HG03175 (cell line): ENCODE measurements at regions not wholly inside any gene's neighbourhood (a gene's known extent, or its start where the extent isn't known, plus 50 kb on each side); places are given as distances from the start of the nearest gene placed in this dataset.

ENCODE experiments used
- ATAC-seq: cut with Tn5 transposase; IDR thresholded peaks from one replicate; pipeline ENCODE4 v1.9.1; 2021; ENCODE audit warnings: mild to moderate bottlenecking, moderate library complexity; ENCODE audit not compliant: unreplicated experiment

GRCh38 chr6:16976385-16977183 lies 125.3 kb upstream of the STMND1 start:
- ATAC-seq, result no peak

GRCh38 chr6:16974704-16975359 lies 127.0 kb upstream of the STMND1 start:
- ATAC-seq, result no peak

GRCh38 chr6:16974387-16974673 lies 127.5 kb upstream of the STMND1 start:
- no peak for ATAC-seq

- ATAC-seq, result no peak
Observed at GRCh38 chr6:16973545-16974386, 128.1 kb upstream of the STMND1 start.

GRCh38 chr6:16973051-16973450 lies 128.8 kb upstream of the STMND1 start:
- no peak for ATAC-seq

- ATAC-seq, result no peak
Observed at GRCh38 chr6:16972535-16972934, 129.3 kb upstream of the STMND1 start.

- ATAC-seq, result no peak
Observed at GRCh38 chr6:16969699-16970655, 131.9 kb upstream of the STMND1 start.

- no peak for ATAC-seq
Observed at GRCh38 chr6:16968101-16968500, 133.7 kb upstream of the STMND1 start.

- no peak for ATAC-seq
Observed at GRCh38 chr6:16967470-16967817, 134.4 kb upstream of the STMND1 start.

- no peak for ATAC-seq
Observed at GRCh38 chr6:16966791-16967469, 134.9 kb upstream of the STMND1 start.

- ATAC-seq, result no peak
Observed at GRCh38 chr6:16965689-16966088, 136.2 kb upstream of the STMND1 start.

GRCh38 chr6:16964553-16965499 lies 137.0 kb upstream of the STMND1 start:
- peak; percentile 93 for ATAC-seq

GRCh38 chr6:16961577-16961976 lies 140.3 kb upstream of the STMND1 start:
- ATAC-seq, result no peak

- no peak for ATAC-seq
Observed at GRCh38 chr6:16959789-16960188, 142.1 kb upstream of the STMND1 start.

- ATAC-seq, result no peak
Observed at GRCh38 chr6:16956361-16956760, 145.5 kb upstream of the STMND1 start.

GRCh38 chr6:16955899-16956298 lies 146.0 kb upstream of the STMND1 start:
- ATAC-seq, result no peak

GRCh38 chr6:16953905-16954304 lies 147.9 kb upstream of the STMND1 start:
- no peak for ATAC-seq

GRCh38 chr6:16953446-16953845 lies 148.4 kb upstream of the STMND1 start:
- ATAC-seq, result no peak
